ENCODE measurements at regions not wholly inside any gene's neighbourhood (a gene's known extent, or its start where the extent isn't known, plus 50 kb on each side); places are given as distances from the start of the nearest gene placed in this dataset.

DNA sequence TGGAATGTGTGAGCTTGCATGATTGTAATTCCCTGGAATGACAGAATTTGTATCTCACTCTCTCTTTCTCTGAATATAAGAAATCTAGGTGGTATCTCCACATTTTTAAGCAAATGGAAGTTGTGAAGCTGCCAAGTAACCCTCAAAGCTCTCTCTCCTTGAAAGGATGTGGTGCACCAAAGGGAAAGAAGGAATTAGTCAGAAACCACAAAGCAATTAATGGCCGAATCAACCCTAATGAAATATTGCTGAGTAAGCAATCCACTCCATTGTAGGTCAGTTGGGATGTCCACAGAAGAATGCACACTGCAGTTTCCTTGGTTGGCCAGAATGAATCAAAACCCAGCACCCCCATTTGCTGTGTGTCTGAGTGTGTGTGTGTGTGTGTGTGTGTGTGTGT lies 153.5 kb downstream of the KCNA5 start:
- Histone ChIP-seq H3K36me3 (no peaks in the 10 kb centered on the region), H3K27me3 (no peaks in the 10 kb centered on the region), H3K4me3 (no peak overlapping the region), H3K9me3 (no peaks in the 10 kb centered on the region), H3K4me1 (no peaks in the 10 kb centered on the region), H3K27ac (no peak overlapping the region)
- no peak for TF ChIP-seq POLR2A (IDR thresholded peaks at IDR 0.05)
- intact Hi-C loops (cut with DNase I; ENCODE audit: low total_unique reads), result no loop called here
- no peak for DNase-seq

- H3K9me3 ChIP-seq, result no peaks in the 10 kb centered on the region
- H3K27me3 ChIP-seq, result no peaks in the 10 kb centered on the region
- H3K36me3 ChIP-seq, result no peaks in the 10 kb centered on the region
- TF ChIP-seq CTCF (IDR thresholded peaks at IDR 0.05) (no peak), POLR2A (IDR thresholded peaks at IDR 0.05) (no peak)
- no peak overlapping the region for H3K4me3 ChIP-seq
- DNase-seq, result no peak
- no peaks in the 10 kb centered on the region for H3K4me1 ChIP-seq
- intact Hi-C loops (cut with DNase I; ENCODE audit: low total_unique reads), result no loop called here
- H3K27ac ChIP-seq, result no peak overlapping the region
Observed at GRCh38 chr12:5197656-5198055, 154.0 kb downstream of the KCNA5 start.

- Histone ChIP-seq H3K4me3 (no peak overlapping the region), H3K36me3 (no peaks in the 10 kb centered on the region), H3K9me3 (no peaks in the 10 kb centered on the region), H3K27me3 (no peaks in the 10 kb centered on the region), H3K4me1 (no peaks in the 10 kb centered on the region), H3K27ac (no peak overlapping the region)
- TF ChIP-seq POLR2A (IDR thresholded peaks at IDR 0.05), result no peak
- TF ChIP-seq CTCF (IDR thresholded peaks at IDR 0.05), result peak; percentile 31 to 51 (median 44)
- intact Hi-C loops (cut with DNase I; ENCODE audit: low total_unique reads), result no loop called here
- peak; percentile 16 to 22 for DNase-seq
Observed at GRCh38 chr12:5200278-5201087, 156.8 kb downstream of the KCNA5 start.

DNA sequence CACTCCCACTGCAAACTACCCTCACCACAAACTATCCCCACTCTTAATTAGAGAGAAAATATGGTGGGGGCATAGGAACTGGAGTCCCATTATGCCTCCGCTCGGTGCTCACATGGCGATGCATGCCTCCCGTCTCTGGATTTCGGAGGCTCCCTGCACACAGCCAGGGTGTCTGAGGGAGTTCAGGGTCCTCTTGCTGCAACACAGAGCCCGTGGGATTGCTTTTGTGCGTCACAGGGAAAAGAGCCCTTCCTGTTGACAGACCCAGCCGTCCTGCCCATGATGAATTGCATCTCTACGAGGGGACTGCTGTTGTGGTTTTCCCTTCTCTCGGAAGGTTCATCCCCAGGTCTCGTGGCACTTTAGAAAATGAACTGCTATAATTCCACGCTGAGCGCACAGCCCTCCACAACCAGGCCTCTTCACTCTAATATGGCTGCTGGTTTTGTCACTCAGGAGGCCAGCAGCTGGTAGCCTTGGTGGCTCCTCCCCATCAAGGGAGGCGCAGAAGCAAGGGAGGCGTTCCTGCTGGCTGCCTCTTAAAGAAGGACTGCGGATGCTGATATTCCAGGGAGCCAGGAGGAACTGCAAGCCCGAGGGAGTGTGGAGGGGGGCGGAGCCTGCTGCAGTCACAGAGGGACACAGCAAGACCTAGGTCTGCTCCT lies 158.0 kb downstream of the KCNA5 start:
- Histone ChIP-seq H3K27me3 (no peaks in the 10 kb centered on the region), H3K9me3 (no peaks in the 10 kb centered on the region), H3K27ac (no peak overlapping the region), H3K4me3 (no peak overlapping the region), H3K4me1 (no peaks in the 10 kb centered on the region), H3K36me3 (no peaks in the 10 kb centered on the region)
- intact Hi-C loops (cut with DNase I; ENCODE audit: low total_unique reads), result no loop called here
- no peak for TF ChIP-seq POLR2A (IDR thresholded peaks at IDR 0.05)
- no peak for TF ChIP-seq CTCF (IDR thresholded peaks at IDR 0.05)
- DNase-seq, result no peak

GRCh38 chr12:5203274-5203673 lies 159.6 kb downstream of the KCNA5 start:
- Histone ChIP-seq H3K36me3 (no peaks in the 10 kb centered on the region), H3K27me3 (no peaks in the 10 kb centered on the region), H3K9me3 (no peaks in the 10 kb centered on the region), H3K27ac (no peak overlapping the region), H3K4me1 (no peaks in the 10 kb centered on the region), H3K4me3 (no peak overlapping the region)
- no peak for TF ChIP-seq CTCF (IDR thresholded peaks at IDR 0.05)
- TF ChIP-seq POLR2A (IDR thresholded peaks at IDR 0.05), result no peak
- intact Hi-C loops (cut with DNase I; ENCODE audit: low total_unique reads), result no loop called here
- no peak for DNase-seq
